H1 (cell line): ENCODE measurements at regions not wholly inside any gene's neighbourhood (a gene's known extent, or its start where the extent isn't known, plus 50 kb on each side); places are given as distances from the start of the nearest gene placed in this dataset.

Source experiments
- ATF2 ChIP-seq: IDR thresholded peaks from 2 replicates; pipeline ENCODE4 v1.6.1; 2012; ENCODE audit warnings: low read length, inconsistent platforms
- CTCF ChIP-seq, 3 experiments: IDR thresholded peaks; 1 replicate in 2 of 3; 2 replicates in 1 of 3; pipeline versions ENCODE4 v1.5.1 to v1.6.1; 2011; ENCODE audit warnings: low read length in 3 of 3, mild to moderate bottlenecking in 3 of 3, inconsistent platforms in 2 of 3, low read depth in 1 of 3, moderate library complexity in 1 of 3; ENCODE audit not compliant: insufficient read depth in 1 of 3; ENCODE audit errors: control extremely low read depth in 1 of 3
- EP300 ChIP-seq, 2 experiments: IDR thresholded peaks; 1 replicate in 1 of 2; 2 replicates in 1 of 2; pipeline ENCODE4 v1.6.1; 2011 to 2012; ENCODE audit warnings: low read depth in 2 of 2, low read length in 2 of 2, mild to moderate bottlenecking in 2 of 2, borderline replicate concordance in 1 of 2, inconsistent platforms in 1 of 2, moderate library complexity in 1 of 2
- EZH2 ChIP-seq: fragments of 200-600 bp; sonication (generic); IDR thresholded peaks from 2 replicates; pipeline ENCODE4 v1.7.1; 2012; ENCODE audit warnings: low read depth, mild to moderate bottlenecking, moderate library complexity, low read length, inconsistent platforms; ENCODE audit not compliant: severe bottlenecking
- RAD21 ChIP-seq, 2 experiments: IDR thresholded peaks in 1 of 2; conservative IDR thresholded peaks in 1 of 2; 2 replicates each; pipeline ENCODE4 v1.6.1; 2011; ENCODE audit warnings: low read depth in 2 of 2, low read length in 2 of 2, improper control_type of control experiment in 1 of 2, inconsistent platforms in 1 of 2, mild to moderate bottlenecking in 1 of 2, moderate library complexity in 1 of 2

- no peak for TF ChIP-seq ATF2
- TF ChIP-seq EZH2: no peak
- TF ChIP-seq EP300 (IDR thresholded peaks at IDR 0.05; ENCODE audit: borderline replicate concordance in 1 of 2, low read depth in 2 of 2, low read length in 2 of 2): no peak
- TF ChIP-seq CTCF (IDR thresholded peaks at IDR 0.05; ENCODE audit: control extremely low read depth in 1 of 3, insufficient read depth in 1 of 3, low read depth in 1 of 3, low read length in 3 of 3): no peak
- no peak for TF ChIP-seq RAD21 (IDR thresholded peaks at IDR 0.05 in 1 of 2, conservative IDR thresholded peaks at IDR 0.05 in 1 of 2; ENCODE audit: low read depth in 2 of 2, low read length in 2 of 2)
Measured at GRCh38 chr6:40290816-40291215, 296.3 kb downstream of the LRFN2 start.
